ENCODE measurements at regions not wholly inside any gene's neighbourhood (a gene's known extent, or its start where the extent isn't known, plus 50 kb on each side); places are given as distances from the start of the nearest gene placed in this dataset.

DNA sequence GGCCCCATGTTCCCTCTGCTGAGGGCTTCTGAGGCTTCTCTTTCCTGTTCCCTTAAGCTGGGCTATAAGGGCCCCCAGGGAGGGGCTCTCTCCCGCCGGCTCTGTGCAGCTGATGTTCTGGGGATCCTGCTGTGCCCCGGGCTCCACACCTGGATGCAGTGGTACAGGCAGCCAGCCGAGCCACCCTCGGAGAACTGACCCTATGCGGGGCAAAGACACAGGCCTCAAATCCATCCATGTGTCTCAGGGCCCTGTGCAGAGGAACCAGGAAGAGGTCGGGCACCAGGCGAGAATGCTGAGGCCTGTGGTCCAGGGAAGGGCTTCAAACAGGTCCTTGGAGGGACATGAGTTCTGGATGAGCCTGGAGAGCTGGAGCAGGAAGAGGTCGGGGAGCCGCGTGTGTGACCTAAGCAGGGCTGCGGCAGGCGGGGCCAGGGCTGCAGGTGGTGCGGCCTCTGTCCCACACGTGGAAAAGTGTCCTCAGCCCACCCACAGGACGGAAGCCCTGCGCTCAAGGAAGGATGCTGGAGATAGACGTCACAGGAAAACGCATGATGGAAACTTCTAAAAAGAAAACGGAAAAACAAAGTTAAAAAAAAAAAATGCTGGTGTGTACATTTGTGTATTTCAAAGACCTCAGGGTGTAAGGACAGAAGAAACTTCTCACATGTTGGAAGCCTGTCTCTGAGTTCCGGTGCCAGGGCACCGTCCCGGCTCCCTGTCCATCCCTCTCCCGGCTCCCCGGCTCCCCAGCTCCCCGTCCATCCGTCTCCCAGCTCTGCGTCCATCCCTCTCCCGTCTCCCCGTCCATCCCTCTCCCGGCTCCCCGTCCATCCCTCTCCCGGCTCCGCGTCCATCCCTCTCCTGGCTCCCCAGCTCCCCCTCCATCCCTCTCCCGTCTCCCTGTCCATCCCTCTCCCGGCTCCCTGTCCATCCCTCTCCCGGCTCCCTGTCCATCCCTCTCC, 1149.2 kb downstream of the BRD1 start:
- H3K4me3 ChIP-seq (ENCODE audit: low read depth, low read length) = no peak overlapping the region

GRCh38 chr22:48677621-48678020, 1150.1 kb downstream of the BRD1 start:
- H3K4me3 ChIP-seq (ENCODE audit: low read depth, low read length) = no peak overlapping the region

GRCh38 chr22:48677168-48677520, 1150.5 kb downstream of the BRD1 start:
- H3K4me3 ChIP-seq (ENCODE audit: low read depth, low read length) = no peak overlapping the region

GRCh38 chr22:48676266-48677167, 1151.2 kb downstream of the BRD1 start:
- no peak overlapping the region for H3K4me3 ChIP-seq (ENCODE audit: low read depth, low read length)

- H3K4me3 ChIP-seq (ENCODE audit: low read depth, low read length) = no peak overlapping the region
Measured at GRCh38 chr22:48675830-48676145, 1151.9 kb downstream of the BRD1 start.

- H3K4me3 ChIP-seq (ENCODE audit: low read depth, low read length) = no peak overlapping the region
Measured at GRCh38 chr22:48675141-48675829, 1152.4 kb downstream of the BRD1 start.

DNA sequence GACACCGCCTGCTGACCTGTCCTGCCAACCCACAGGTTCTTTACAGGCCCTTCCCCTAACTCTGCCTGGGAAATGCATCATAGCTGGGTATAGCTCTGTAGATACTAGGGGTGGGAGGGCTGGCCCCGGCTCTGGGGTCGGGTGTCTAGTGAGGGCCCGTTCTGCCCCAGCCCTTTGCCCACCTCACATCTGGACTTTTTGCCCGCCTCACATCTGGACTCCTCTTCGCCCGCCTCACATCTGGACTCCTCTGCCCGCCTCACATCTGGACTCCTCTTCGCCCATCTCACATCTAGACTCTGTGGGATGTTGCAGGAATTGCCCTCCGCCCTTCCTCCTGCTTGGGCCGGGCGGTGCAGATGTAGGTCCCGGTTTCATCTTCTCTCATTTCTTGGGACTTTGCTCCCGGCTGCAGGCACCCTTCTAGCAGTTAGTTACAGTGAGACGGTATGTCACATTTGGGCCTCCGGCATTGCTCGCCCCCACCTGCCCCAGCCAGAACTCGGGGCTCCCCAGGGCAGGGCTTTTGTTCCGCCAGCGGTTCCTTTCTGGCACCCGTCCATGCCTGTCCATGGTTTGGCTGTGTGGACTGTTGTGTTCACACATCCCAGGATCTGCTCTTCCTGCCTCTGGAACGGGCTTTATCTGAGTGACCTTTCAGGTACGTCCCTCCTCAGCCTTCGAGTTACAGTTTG, 1153.7 kb downstream of the BRD1 start:
- H3K4me3 ChIP-seq (ENCODE audit: low read depth, low read length) = no peak overlapping the region

DNA sequence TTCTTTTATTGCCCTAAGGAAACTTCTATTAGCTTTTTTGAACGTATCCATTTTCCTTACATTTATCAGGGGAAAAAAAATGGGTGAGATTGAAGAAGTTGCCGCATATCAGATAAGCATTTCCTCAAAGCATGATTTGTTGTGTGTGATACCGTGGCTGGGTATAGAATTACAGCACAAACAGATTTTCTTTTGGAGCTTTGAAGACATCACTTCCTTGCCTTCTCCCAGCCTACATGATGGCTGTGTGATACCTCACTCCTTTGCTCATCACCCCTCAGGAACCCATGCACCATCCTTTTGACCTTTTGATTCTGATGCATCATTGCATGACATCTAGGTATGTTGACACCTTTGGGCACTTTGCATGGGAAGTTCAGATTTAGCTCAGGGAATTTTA, 1155.3 kb downstream of the BRD1 start:
- no peak overlapping the region for H3K4me3 ChIP-seq (ENCODE audit: low read depth, low read length)

DNA sequence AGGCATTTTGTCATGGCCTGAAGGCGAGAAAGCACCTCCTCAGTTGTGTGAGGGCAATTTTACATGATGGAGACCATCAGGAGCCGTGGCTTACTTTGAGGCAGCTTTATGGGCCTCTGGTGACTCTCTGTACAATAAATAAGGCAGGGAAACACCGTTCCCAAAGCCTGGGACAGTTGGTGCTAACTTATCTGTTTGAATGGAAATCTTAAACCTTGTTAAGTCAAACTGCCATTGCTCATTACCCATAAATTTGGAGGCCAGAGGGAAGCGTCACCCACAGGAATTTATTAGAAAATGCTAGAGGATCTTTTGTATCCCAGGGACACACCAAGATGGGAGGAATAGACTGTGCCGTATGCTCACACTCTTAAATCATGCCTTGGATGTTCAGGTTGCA, 1156.9 kb downstream of the BRD1 start:
- H3K4me3 ChIP-seq (ENCODE audit: low read depth, low read length) = no peak overlapping the region

DNA sequence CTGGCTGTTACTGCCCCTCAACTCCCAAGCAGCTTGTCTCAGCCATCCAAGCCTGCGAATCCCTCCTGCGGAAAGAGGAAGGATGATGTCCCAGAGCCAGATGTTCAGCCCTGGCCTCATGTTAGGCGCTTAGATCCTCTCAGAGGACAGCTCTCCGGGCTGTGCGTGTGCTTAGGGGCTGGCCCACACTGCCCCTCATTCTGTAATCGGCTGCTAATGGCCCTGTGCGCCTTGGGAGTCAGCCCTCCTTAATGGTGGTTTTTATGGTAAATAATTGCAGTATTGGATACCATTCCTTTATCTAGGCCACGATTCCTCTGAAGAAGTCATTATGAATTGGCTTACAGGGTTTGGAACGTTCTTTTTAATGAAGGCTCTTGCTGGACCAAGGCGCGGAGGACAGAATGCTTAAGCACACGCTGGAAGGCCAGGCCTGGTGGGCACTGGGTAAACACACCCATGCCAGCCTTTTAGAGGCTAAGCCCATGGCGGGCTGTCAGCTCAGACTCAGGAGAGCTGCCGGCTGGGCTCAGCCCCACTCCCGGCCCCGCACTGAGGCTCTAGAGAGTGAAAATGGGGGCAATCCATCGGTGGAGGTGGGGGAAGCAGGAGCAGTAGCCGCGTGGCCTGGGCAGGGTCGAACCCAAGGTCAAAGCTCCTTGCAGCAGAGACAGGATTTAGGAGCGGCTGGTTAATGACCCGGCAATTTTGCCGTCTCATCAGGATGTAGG, 1157.5 kb downstream of the BRD1 start:
- no peak overlapping the region for H3K4me3 ChIP-seq (ENCODE audit: low read depth, low read length)

DNA sequence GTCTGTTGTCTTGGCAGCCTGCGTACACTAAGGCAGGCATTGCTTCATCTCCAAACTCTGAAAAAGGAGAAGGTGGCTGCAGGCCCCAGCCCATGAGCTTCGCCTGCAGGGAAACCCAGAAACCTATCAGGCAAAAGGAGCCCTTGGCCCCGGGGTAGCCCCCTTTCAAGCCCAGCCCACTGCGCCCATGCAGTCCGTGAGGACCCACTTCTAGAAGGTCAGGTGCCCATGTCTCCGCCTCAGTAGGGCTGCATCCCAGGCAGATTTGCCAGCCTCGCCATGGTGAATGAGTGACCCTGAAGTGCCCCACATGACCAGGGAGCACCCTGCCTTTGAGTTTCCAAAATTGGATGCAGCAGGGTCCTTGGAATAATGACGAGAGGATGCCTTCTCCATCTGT, 1158.4 kb downstream of the BRD1 start:
- no peak overlapping the region for H3K4me3 ChIP-seq (ENCODE audit: low read depth, low read length)

- H3K4me3 ChIP-seq (ENCODE audit: low read depth, low read length) = no peak overlapping the region
Measured at GRCh38 chr22:48667289-48667688, 1160.4 kb downstream of the BRD1 start.

DNA sequence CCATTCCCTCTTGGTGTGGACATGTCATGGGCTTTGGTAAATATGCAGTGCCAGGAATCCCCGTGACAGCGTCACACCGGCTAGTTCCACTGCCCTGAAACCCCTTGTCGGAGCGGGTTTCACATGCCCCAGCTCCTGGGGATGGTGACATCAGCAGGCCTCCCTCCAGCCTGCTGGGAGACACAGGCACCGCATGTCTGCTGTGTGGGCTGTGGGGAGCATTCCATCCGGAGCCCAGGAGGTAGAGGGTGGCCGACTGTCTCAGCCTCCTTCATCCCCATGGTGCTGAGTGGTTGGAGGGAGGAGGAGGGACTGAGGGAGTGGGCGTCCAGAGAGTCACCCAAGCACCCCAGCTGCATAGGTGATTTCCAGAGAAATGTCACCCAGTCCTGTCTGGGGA, 1161.1 kb downstream of the BRD1 start:
- H3K4me3 ChIP-seq (ENCODE audit: low read depth, low read length) = no peak overlapping the region

DNA sequence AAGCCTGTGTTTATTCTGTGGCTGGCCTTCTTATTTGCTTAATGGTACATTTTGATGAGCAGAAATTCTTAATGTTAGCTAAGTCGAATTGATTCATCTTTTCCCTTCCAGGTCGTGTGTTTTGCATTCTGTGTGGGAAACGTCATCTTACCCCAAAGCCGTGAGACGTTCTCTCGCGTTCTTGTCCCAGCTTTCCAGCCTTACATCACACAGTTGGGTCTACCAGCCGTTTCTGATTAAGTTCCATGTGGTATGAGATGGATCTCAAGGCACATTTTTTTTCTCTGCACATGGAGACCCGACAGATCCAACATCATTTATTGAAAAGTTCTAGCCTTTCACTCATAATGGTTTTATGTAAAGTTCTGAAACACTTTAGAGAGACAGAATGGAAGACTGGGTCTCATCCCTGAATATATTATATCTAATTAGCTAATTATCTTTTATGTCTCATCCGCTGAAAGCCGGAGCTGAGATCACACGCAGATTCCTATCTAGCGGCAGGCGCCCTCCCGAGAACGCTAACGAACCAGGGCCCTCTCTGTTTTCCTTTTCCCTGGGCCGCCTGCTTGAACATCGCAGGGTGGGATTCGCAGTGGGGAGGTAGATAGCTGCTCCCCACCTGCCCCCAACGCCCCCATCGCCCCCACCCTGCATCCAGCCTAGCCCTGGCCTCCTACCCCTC, 1162.2 kb downstream of the BRD1 start:
- no peak overlapping the region for H3K4me3 ChIP-seq (ENCODE audit: low read depth, low read length)

DNA sequence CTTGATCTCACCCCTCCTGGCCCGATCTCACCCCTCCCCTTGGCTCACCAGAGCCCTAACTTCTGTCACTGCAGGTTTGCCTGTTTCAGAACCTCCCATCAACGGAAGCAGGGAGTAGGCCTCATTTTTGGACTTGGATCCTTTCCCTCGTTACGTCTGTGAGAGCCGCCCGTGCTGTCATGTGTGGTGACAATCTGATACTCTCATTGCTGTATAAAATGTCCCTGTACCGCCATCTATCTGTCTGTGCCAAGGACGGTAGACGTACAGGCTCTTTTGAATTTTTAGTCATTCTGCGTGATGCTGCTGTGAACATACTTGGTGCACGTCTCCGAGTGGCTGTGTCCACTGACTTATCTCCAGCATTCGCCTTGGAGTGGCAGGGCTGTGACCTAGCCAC, 1163.1 kb downstream of the BRD1 start:
- H3K4me3 ChIP-seq (ENCODE audit: low read depth, low read length) = no peak overlapping the region

DNA sequence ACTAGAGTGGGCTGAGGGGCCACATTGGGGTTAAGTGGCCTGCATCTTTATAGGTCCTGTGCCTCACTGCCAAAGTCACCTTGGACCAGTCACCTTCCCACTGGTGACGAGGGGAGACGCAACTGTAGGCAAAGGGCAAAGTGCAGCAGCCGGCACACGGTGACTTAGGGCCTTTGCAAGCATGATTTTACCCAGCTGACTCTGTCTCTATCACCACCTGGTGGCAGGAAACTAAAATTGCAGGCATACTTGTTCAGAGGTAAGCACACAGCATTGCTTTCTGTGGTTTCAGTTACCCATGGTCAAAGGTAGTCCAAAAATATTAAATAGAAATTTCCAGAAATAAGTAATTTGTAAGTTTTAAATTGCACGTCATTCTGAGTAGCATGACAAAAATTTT, 1164.4 kb downstream of the BRD1 start:
- H3K4me3 ChIP-seq (ENCODE audit: low read depth, low read length) = no peak overlapping the region

GRCh38 chr22:48662476-48663135, 1165.1 kb downstream of the BRD1 start:
- no peak overlapping the region for H3K4me3 ChIP-seq (ENCODE audit: low read depth, low read length)

DNA sequence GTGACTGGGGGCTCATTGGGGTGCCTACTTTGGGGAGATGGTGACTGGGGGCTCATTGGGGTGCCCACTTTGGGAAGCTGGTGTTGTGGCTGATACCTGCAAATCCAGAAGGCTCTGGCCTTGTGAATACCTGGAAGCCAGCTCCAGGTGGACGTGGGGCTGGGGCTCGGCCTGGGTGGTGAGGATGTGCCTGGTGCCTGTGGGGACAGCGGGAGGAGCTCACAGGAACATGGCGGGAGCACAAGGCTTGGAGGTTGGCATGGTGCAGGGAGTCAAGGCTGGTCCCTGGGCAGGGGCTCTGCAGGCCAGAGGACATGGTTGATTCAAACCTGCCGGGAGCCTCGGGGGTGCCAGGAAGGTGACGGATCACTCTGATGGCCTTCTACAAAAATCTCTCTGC, 1165.7 kb downstream of the BRD1 start:
- H3K4me3 ChIP-seq (ENCODE audit: low read depth, low read length) = no peak overlapping the region
